Posterior vena cava (tissue), 2 donors: ENCODE measurements at regions not wholly inside any gene's neighbourhood (a gene's known extent, or its start where the extent isn't known, plus 50 kb on each side); places are given as distances from the start of the nearest gene placed in this dataset.

Experiments used
- DNase-seq: peaks from one replicate; pipeline ENCODE4 v3.0.0-alpha.2; 2020; ENCODE audit warnings: low spot score
- intact Hi-C, 2 donors: fragments of 100-400 bp; cut with DNase I; formaldehyde crosslinking; loops; one replicate each; pipeline versions ENCODE4 v1.14.1 to v1.14.2; 2022 to 2023
- donor health status: DM: yes; HTN: yes; CAD: no.
- donor health status: DM: yes; HTN: yes; CAD: no.

- intact Hi-C loops = no loop called here
- no peak for DNase-seq
These were observed 173.5 kb downstream of the ABHD5 start for GRCh38 chr3:43863966-43864933.

GRCh38 chr3:43865351-43865750 lies 174.6 kb downstream of the ABHD5 start:
- DNase-seq = no peak
- intact Hi-C loops = no loop called here

- no peak for DNase-seq
- intact Hi-C loops = no loop called here
These were observed 175.3 kb downstream of the ABHD5 start for GRCh38 chr3:43865887-43866528.

GRCh38 chr3:43866529-43867353 lies 176.0 kb downstream of the ABHD5 start:
- no peak for DNase-seq
- intact Hi-C loops = no loop called here

- intact Hi-C loops = no loop called here
- no peak for DNase-seq
These were observed 176.8 kb downstream of the ABHD5 start for GRCh38 chr3:43867436-43868072.

- intact Hi-C loops = no loop called here
- DNase-seq = no peak
These were observed 178.8 kb downstream of the ABHD5 start for GRCh38 chr3:43869491-43869890.

- DNase-seq = no peak
- intact Hi-C loops = no loop called here
These were observed 179.4 kb downstream of the ABHD5 start for GRCh38 chr3:43870120-43870519.

GRCh38 chr3:43870844-43871626 lies 180.3 kb downstream of the ABHD5 start:
- intact Hi-C loops = no loop called here
- DNase-seq = no peak

- no peak for DNase-seq
- intact Hi-C loops = no loop called here
These were observed 181.0 kb downstream of the ABHD5 start for GRCh38 chr3:43871627-43872245.

- intact Hi-C loops = no loop called here
- no peak for DNase-seq
These were observed 181.6 kb downstream of the ABHD5 start for GRCh38 chr3:43872301-43872700.

- intact Hi-C loops = no loop called here
- DNase-seq = no peak
These were observed 182.2 kb downstream of the ABHD5 start for GRCh38 chr3:43872901-43873300.

GRCh38 chr3:43873723-43874122 lies 183.0 kb downstream of the ABHD5 start:
- no peak for DNase-seq
- intact Hi-C loops = no loop called here

GRCh38 chr3:43874290-43874689 lies 183.6 kb downstream of the ABHD5 start:
- intact Hi-C loops = no loop called here
- DNase-seq = no peak

- no peak for DNase-seq
- intact Hi-C loops = no loop called here
These were observed 184.0 kb downstream of the ABHD5 start for GRCh38 chr3:43874731-43875130.

GRCh38 chr3:43876648-43877047 lies 185.9 kb downstream of the ABHD5 start:
- no peak for DNase-seq
- intact Hi-C loops = no loop called here

- DNase-seq = no peak
- intact Hi-C loops = no loop called here
These were observed 188.4 kb downstream of the ABHD5 start for GRCh38 chr3:43879166-43879565.

- intact Hi-C loops = loop anchor here (5.0 to 10.0 kb wide), 2 partner anchors 108 to 1489 kb away; no protein-coding TSS in a partner anchor
- DNase-seq = no peak
These were observed 192.4 kb downstream of the ABHD5 start for GRCh38 chr3:43882976-43883680.
